Activated naive CD8-positive, alpha-beta T cell (primary cell): ENCODE measurements at regions not wholly inside any gene's neighbourhood (a gene's known extent, or its start where the extent isn't known, plus 50 kb on each side); places are given as distances from the start of the nearest gene placed in this dataset.

Source experiments
- H3K27ac Mint-ChIP-seq: one replicate; pipeline ENCODE4 v1.8.0; 2021; ENCODE audit warnings: mixed read lengths
- H3K27me3 Mint-ChIP-seq: one replicate; pipeline ENCODE4 v1.8.0; 2021; ENCODE audit warnings: mixed read lengths
- H3K36me3 Mint-ChIP-seq: one replicate; pipeline ENCODE4 v1.8.0; 2021; ENCODE audit warnings: mixed read lengths
- H3K4me1 Mint-ChIP-seq: one replicate; pipeline ENCODE4 v1.8.0; 2021; ENCODE audit warnings: low read depth, mixed read lengths
- H3K4me3 Mint-ChIP-seq: one replicate; pipeline ENCODE4 v1.8.0; 2021; ENCODE audit warnings: mild to moderate bottlenecking, mixed read lengths
- H3K9me3 Mint-ChIP-seq: one replicate; pipeline ENCODE4 v1.8.0; 2021; ENCODE audit warnings: low read depth, mixed read lengths

GRCh38 chr11:35085531-35086165 is 53.3 kb upstream of the CD44 start:
- no peak overlapping the region for H3K4me3 Mint-ChIP-seq
- no peaks in the 10 kb centered on the region for H3K36me3 Mint-ChIP-seq
- no peak overlapping the region for H3K27ac Mint-ChIP-seq
- H3K27me3 Mint-ChIP-seq = no peaks in the 10 kb centered on the region
- H3K9me3 Mint-ChIP-seq = no peaks in the 10 kb centered on the region
- peaks cover 84% of the 10 kb centered on the region for H3K4me1 Mint-ChIP-seq

- peaks cover 79% of the 10 kb centered on the region for H3K4me1 Mint-ChIP-seq
- no peaks in the 10 kb centered on the region for H3K27me3 Mint-ChIP-seq
- H3K4me3 Mint-ChIP-seq = no peak overlapping the region
- no peak overlapping the region for H3K27ac Mint-ChIP-seq
- no peaks in the 10 kb centered on the region for H3K36me3 Mint-ChIP-seq
- H3K9me3 Mint-ChIP-seq = no peaks in the 10 kb centered on the region
Measured at GRCh38 chr11:35087648-35088047, 51.3 kb upstream of the CD44 start.

- Mint-ChIP-seq H3K4me3 (no peak overlapping the region), H3K36me3 (no peaks in the 10 kb centered on the region), H3K4me1 (peaks cover 74% of the 10 kb centered on the region), H3K27ac (peak overlapping the region; percentile 73), H3K27me3 (no peaks in the 10 kb centered on the region), H3K9me3 (no peaks in the 10 kb centered on the region)
Measured at GRCh38 chr11:35088226-35088625, 50.7 kb upstream of the CD44 start.

- H3K4me3 Mint-ChIP-seq = no peak overlapping the region
- no peaks in the 10 kb centered on the region for H3K27me3 Mint-ChIP-seq
- no peaks in the 10 kb centered on the region for H3K9me3 Mint-ChIP-seq
- H3K36me3 Mint-ChIP-seq = no peaks in the 10 kb centered on the region
- peaks cover 70% of the 10 kb centered on the region for H3K4me1 Mint-ChIP-seq
- H3K27ac Mint-ChIP-seq = peak overlapping the region; percentile 73
Measured at GRCh38 chr11:35088676-35089075, 50.3 kb upstream of the CD44 start.
